Tibial nerve (tissue), 3 donors: ENCODE measurements at regions not wholly inside any gene's neighbourhood (a gene's known extent, or its start where the extent isn't known, plus 50 kb on each side); places are given as distances from the start of the nearest gene placed in this dataset.

Experiments
- CTCF ChIP-seq, 5 experiments: fragments of 200-600 bp in 3 of 5; fragments of 450-650 bp in 2 of 5; sonication (generic) in 3 of 5; IDR thresholded peaks; one replicate each; pipeline ENCODE4 v1.5.1; 2016 to 2019; ENCODE audit warnings: antibody characterized with exemption in 5 of 5, mild to moderate bottlenecking in 3 of 5, moderate library complexity in 2 of 5
- POLR2A ChIP-seq, 2 donors: fragments of 450-650 bp; IDR thresholded peaks; one replicate each; pipeline ENCODE4 v1.6.1; 2017; ENCODE audit warnings: antibody characterized with exemption in 2 of 2, mild to moderate bottlenecking in 2 of 2, moderate library complexity in 2 of 2

- TF ChIP-seq CTCF (IDR thresholded peaks at IDR 0.05), result no peak
- no peak for TF ChIP-seq POLR2A (IDR thresholded peaks at IDR 0.05)
Observed at GRCh38 chr18:56003720-56004088, 415.7 kb upstream of the TCF4 start.
